SH-SY5Y (cell line): ENCODE measurements at regions not wholly inside any gene's neighbourhood (a gene's known extent, or its start where the extent isn't known, plus 50 kb on each side); places are given as distances from the start of the nearest gene placed in this dataset.

Experiments used
- GATA2 ChIP-seq: IDR thresholded peaks from 2 replicates; pipeline ENCODE4 v1.6.1; 2011; ENCODE audit warnings: mild to moderate bottlenecking, low read depth, low read length
- GATA3 ChIP-seq: IDR thresholded peaks from 2 replicates; pipeline ENCODE4 v1.6.1; 2011; ENCODE audit warnings: low read depth, mild to moderate bottlenecking, low read length, moderate library complexity

DNA sequence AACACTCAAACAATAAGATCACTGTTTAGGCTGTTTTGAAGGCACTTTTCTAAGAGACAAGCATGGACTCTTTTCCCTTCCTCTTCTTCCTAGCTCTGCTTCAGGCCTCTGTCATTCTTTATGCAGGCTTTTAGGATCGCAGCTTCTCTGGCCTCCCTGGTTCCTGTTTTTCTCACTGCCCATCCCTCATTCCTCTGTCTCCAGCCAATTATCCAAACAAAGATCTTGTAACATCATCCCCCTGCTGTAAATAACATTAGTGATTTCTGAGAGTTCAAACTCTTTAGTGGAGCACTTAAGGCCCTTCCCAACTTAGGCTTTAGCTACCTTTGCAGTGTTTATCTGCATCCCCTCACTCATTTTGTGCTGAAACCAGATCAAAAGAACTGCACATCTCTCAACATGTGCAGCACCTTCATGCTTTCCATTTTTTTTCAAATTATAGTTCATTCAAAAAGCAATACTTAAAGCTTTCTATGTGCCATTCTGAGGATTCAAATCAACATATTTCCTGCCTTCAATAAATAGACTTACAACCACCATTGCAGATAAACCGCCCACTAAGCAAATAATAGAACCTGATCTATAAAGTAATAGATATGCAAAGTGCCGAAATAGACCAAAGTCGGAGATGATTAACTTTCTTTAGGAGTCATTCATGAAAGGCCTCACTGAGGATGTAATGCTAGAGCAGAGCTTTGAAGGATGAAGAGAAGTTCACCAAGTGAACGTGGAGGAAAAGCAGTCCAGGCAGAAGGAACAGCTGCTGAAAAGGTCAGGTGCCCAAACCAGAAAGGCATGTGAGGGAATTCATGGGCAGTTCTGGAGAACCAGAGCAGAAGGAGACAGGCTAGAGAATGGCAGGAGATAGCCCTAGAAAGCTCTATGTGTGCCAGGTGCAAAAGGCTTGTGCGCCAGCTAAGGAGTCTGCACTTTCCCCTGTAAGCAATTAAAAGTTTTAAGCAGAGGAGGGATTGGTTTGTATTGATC lies 95.8 kb upstream of the ZNF366 start:
- no peak for TF ChIP-seq GATA2
- no peak for TF ChIP-seq GATA3
